ENCODE measurements at regions not wholly inside any gene's neighbourhood (a gene's known extent, or its start where the extent isn't known, plus 50 kb on each side); places are given as distances from the start of the nearest gene placed in this dataset.
"Not testable (repeated sequence)": the region's sequence is repeated elsewhere in the genome, so short reads cannot be mapped to it uniquely, and the experiment has no call there.

DNA sequence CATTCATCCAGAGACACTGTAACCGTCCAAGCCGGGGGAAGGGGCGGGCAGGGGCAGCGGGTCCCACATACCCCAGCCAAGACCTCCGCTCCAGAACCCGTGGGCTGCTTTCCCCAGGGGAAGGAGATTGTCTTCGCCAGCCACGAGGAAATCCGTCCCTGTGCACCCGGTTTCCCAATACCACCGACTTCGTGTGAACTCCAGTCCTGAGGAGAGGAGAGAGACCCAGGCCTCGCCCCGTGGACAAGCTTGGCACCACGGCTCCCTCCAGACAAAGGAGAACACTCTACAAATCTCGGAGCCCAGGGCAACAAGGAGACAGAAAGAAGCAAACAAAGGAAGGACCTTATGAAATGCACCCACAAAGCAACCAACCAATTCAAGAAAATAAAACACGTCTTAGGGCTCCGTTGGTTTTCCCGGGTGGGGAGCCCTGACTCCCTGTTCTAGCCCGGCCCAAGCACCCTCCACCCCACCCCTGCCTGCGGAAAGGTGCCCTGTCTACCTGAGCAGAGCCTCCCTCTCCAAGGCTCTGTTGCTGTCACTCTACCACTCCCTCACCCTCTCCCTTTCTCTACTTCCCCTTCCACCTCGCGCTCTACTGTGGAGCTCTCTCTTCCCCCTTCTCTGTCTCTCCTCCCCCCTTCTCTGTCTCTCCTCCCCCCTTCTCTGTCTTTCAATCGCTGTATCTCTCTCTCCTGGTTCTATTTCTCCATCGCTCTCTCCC is 1382.8 kb upstream of the DEFB115 start:
- no peak for TF ChIP-seq POLR2A (IDR thresholded peaks at IDR 0.05; ENCODE audit: low read depth, low read length)
- DNase-seq (ENCODE audit: insufficient read length, low spot score) (no peak), FAIRE-seq (no peak)

DNA sequence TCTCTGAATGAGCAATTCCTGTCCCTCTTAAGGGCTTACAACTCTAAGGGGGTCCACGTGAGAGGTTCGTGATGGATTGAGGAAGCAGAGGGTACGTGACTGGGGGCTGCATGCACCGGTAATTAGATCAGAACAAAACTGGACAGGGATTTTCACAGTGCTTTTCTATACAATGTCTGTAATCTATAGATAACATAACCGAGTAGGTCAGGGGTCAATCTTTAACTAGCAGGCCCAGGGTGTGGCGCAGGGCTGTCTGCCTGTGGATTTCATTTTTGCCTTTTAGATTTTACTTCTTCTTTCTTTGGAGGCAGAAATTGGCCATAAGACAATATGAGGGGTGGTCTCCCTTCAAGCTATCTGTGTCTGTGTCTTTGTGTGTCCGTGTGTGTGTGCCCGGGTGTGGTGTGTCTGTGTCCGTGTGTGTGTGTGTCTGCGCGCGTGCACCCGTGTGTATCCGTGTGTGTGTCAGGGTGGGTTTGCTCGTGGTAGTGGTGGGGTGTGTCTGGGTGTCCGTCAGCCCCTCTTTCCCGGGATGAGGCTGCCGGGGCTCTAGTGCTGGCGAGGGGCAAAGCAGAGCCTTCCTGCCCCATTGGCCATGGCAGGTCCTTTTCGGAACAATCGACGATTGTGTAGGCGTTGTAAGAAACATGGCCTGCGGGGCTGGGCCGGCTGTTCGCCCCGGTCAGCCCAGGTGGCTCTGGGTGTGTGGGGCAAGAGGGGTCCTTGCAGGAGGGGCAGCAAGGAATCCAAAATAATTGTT is 1382.0 kb upstream of the DEFB115 start:
- not testable (repeated sequence) for FAIRE-seq; DNase-seq (ENCODE audit: insufficient read length, low spot score)

DNA sequence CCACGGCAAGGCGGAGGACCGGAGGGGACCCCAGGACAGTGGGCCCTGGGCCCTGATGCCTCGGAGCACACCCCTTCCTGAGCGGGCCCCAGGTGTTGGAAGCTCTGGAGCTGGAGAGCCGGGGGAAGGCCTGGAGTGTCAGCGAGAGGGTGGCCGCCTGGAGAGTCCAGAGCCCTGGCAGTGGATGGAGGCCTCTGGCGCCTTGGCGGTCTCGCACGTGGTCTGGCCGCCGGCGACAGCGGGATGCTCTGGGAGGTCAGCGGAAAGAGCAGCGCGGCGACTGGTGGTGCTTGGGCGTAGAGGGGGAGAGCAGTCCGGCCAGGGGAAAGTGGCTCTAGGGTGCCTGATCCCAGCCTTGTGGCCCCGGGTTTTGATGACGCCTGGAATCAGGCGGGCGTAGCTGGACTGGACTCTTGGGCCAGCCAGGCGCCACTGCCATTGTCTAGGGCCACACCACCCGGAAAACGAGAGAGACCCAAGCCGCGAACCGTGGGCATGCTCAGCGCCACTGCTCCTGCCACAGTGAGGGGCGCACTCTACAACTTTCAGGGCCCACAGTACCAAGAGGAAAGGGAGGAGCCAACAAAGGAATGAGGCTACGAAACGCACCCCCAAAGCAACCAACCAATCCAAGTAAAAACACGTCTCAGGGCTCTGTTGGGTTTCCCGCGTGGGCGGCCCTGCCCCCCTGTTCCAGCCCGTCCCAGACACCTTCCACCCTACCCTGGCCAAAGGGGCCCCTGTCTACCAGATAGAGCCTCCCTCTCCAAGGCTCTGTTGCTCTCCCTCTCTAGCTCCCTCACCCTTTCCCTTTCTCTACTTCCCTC is 1381.2 kb upstream of the DEFB115 start:
- DNase-seq (ENCODE audit: insufficient read length, low spot score); FAIRE-seq: not testable (repeated sequence)

DNA sequence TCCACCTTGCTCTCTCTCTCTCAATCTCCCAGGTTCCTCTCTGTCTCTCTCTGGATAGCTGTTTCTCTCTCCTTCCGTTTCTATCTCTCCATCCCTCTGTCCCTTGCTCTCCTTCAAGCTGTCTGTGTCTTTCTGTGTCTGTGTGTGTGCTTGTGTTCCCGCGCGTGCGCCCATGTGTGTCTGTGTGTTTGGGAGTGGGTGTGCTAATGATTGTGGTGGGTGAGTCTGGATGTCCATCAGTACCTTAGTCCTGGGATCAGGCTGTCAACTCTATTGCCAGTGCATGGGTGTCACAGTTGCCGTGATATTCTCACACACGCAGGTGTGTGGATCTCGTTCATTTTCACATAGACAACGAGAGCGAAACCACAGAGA is 1380.6 kb upstream of the DEFB115 start:
- TF ChIP-seq POLR2A (IDR thresholded peaks at IDR 0.05; ENCODE audit: low read depth, low read length): no peak
- no peak for DNase-seq (ENCODE audit: insufficient read length, low spot score)
- no peak for FAIRE-seq

DNA sequence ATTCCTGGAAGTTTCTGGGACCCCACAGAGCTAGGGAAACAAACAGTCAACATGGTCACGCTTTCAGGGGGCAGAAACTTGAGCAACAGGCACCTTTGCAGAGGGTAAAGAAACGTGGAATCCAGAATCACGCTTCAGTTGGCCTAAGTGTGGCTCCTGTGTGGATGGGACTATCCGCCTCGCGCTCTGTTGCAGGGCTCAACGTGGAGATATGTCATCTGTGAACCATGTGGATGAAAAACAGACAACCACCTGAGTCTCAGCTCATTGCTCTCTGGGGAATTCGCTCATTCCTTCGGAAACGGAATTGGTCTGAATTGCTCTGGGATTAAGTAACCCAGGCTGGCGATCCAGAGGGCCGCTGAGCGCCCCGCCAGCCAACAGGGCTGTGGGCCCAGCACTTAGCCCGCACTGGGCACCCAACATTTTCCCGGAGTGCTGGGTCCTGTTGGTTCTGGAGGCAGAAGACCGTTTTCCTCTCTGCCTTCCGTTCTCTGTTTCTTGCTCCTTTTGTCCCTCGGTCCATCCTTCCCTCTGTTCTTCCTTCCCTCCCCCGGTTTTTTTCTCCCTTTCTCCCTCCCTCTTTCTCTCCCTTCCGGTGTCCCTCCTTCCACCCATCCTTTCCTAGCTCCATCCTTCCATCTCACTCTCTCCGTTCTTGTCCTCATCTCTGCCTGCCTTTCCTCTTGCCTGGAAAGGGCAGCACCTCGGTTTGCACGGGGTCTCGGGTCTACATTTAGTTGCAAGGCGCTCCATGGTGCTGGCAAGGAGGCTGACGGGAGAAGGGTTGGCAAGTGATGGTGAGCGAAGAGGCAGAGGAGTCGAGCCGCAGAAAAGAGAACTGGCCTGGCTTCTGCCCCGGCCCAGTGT is 1379.8 kb upstream of the DEFB115 start:
- not testable (repeated sequence) for DNase-seq (ENCODE audit: insufficient read length, low spot score); FAIRE-seq

DNA sequence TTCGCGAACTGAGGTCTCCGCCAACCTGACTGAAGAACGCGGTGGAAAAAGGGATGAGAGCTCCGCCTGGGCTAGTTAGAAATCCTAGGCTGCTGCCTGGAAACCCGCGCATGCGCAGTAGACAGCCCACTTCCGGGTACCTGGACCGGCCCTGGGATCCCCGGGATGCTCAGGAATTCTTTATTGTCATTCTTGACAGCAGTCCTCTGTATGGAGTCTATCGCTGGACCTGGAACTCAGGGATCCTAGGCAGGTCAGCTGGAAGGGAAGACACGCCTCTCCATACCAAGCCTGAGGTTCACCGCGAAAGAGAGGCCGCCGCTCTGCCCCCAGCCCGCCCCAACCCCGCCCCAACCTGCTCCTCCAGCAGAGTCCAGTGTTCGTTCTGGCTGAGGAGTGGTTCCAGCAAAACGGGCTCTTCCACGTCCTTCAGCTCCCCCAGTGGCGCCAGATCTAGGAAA is 1379.2 kb upstream of the DEFB115 start:
- FAIRE-seq (no peak), DNase-seq (ENCODE audit: insufficient read length, low spot score) (peak; percentile 20)
- TF ChIP-seq POLR2A (IDR thresholded peaks at IDR 0.05; ENCODE audit: low read depth, low read length): no peak

DNA sequence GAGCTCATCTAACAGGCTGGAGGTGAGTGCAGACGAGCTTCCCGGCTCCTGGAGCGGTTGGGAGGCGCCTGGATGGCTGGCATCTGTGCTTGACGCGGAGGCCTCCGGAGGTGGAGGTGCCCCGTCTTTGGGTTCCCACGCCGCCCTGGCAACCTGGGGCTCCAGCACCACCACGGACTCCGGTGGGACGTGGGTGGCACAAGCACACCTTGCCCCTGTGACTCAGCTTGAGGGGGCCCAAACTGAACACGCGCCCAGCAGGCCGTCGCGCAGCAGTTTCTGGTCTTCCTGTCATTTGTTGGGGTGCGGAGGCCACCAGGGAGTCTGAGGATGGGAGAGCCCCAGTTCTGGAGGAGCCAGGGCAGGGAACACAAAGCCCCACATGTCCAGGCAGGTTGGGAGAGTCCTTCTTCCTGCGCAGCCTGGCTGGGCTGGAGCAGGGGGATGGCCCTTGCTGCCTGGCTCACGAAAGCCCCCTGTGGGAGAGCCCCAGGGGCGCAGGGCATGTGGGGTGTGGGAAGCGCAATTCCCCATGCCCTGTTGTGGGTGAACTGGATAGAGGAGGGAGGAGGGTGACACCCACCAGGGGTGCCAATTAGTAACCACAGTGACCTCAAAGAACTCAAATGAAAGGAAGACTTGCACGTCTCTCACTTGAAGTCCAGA is 1378.6 kb upstream of the DEFB115 start:
- DNase-seq (ENCODE audit: insufficient read length, low spot score): no peak
- FAIRE-seq: no peak
- no peak for TF ChIP-seq POLR2A (IDR thresholded peaks at IDR 0.05; ENCODE audit: low read depth, low read length)

DNA sequence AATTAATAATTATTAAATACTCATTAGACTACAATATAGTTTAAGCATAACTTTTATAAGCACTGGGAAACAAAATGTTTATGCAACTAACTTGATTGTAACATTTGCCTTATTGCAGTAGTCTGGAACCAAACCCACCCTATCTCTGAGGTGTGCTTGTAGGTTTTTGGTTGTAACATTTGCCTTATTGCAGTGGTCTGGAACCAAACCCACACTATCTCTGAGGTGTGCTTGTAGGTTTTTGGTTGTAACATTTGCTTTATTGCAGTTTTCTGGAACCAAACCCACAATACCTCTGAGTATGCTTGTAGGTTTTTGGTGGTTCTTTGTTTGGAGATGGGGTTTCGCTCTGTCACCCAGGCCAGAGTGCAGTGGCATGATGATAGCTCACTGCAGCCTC is 1376.4 kb upstream of the DEFB115 start:
- FAIRE-seq; DNase-seq (ENCODE audit: insufficient read length, low spot score): not testable (repeated sequence)

DNA sequence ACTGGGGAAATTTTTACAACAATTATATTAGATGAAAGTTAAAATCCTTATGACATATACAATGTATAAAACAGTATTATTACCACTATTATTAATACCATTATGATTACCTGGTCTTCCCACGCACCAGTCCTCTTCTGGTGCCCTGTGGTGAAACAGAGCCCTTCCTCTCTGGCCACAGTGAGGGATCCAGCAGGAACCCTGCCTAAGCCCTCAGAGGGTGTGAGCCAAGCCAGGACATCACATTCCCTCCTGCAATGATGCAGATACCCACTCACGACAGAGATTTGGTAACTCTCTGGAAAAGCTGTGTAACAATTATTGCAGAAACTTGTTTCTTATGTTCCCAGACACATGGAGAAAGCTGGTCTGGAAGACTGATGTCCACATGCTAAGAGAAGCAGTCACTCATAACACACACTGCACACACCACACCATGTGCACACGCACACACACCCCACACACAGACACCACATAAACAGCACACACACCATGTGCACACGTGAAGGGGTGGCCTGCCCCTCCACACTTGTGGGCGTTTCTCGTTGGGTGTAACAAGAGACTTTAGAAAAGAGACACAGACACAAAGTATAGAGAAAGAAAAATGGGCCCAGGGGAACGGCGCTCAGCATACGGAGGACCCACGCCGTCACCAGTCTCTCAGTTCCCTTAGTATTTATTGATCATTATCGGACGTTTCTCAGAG is 1373.8 kb upstream of the DEFB115 start:
- FAIRE-seq: not testable (repeated sequence)

DNA sequence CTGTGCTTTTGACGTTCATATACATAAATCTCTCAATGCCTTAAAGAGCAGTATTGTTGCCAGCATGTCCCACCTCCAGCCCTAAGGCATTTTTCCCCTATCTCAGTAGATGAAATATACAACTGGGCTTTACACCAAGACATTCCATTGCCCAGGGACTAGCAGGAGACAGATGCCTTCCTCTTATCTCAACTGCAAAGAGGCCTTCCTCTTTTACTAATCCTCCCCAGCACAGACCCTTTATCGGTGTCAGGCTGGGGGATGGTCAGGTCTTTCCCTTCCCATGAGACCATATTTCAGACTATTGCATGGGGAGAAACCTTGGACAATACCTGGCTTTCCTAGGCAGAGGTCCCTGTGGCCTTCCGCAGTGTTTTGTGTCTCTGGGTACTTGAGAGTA is 1373.1 kb upstream of the DEFB115 start:
- DNase-seq (ENCODE audit: insufficient read length, low spot score); FAIRE-seq: not testable (repeated sequence)

More for the DNA sequence above, 1373.8 kb upstream of the DEFB115 start:
- not testable (repeated sequence) for DNase-seq (ENCODE audit: insufficient read length, low spot score)

DNA sequence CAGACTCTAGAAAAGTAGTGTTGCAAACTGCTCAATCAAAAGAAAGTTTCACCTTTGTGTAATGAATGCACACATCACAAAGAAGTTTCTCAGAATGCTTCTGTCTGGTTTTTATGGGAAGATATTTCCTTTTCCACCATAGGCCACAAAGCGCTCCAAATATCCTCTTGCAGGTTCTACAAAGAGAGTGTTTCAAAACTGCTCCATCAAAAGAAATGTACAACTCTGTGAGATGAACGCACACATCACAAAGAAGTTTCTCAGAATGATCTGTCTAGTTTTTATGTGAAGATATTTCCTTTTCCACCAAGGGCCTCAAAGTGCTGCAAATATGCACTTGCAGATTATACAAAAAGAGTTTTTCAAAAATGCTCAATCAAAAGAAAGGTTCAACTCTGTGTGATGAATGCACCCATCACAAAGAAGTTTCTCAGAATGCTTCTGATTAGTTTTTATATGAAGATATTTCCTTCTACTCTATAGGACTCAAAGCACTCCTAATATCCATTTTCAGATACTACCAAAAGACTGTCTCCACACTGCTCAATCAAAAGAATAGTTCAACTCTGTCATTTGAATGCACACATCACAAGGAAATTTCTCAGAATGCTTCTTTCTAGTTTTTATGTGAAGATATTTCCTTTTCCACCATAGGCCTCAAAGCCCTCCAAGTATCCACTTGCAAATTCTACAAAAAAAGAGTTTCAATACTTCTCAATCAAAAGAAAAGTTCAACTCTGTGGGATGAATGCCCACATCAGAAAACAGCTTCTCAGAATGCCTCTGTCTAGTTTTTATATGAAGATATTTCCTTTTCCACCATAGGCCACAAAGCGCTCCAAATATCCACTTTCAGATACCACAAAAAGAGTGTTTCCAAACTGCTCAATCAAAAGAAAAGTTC is 1371.9 kb upstream of the DEFB115 start:
- not testable (repeated sequence) for DNase-seq (ENCODE audit: insufficient read length, low spot score); FAIRE-seq

DNA sequence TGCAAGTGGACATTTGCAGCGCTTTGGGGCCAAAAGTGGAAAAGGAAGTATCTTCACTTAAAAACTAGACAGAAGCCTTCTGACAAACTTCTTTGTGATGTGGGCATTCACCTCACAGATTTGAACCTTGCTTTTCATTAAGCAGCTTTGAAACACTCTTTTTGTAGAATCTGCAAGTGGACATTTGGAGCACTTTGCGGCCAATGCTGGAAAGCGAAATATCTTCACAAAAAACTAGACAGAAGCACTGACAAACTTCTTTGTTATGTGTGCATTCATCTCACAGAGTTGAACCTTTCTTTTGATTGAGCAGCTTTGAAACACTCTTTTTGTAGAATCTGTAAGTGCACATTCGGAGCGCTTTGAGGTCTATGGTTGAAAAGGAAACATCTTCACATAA is 1365.9 kb upstream of the DEFB115 start:
- DNase-seq (ENCODE audit: insufficient read length, low spot score); FAIRE-seq: not testable (repeated sequence)
